NCI-H2196 treated with DMSO at 0.1 percent for 48 hours (cell line): ENCODE measurements at regions not wholly inside any gene's neighbourhood (a gene's known extent, or its start where the extent isn't known, plus 50 kb on each side); places are given as distances from the start of the nearest gene placed in this dataset.

ENCODE experiments used
- DNase-seq: peaks from one replicate; lab custom pipeline; 2025; ENCODE audit not compliant: unreplicated experiment; lab: John Stamatoyannopoulos, UW

DNA sequence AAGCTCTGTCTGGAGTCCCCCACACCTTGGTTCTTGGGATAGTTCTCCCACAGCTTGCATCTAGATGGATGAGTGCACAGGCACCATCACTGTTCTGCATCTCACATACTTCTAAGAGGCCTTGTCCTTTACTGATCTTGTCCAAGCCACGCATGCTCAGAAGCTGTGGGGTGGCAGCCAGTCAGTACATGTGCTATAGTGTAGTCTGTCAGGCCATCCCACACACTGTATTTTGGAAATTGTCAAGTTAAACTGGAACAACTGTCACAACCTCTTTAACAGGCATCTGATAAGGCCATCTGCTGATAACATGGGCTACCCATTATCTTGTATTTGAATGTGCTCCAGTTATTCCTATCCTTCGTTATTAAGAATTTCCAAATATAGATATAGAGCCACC is 296.5 kb upstream of the AZI2 start:
- no peak for DNase-seq

DNA sequence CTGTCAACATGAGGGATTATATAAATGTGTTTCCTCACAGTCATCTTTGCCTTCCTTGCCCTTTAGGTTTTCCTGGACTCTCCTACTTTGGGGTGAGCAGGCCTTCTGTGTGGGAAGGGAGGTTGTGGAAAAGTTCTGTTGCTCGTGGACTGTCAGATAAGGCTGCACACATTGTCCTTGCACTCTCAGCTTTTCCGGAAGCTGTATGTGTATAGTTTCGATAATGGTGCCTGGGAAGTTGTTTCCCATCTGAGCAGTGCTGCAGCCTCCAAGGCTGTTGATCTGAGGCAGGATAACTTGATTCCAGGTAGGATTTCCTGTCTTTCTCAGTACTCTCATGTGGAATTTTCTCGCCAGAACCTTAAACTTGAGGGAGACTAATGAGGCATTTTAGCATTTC is 297.8 kb upstream of the AZI2 start:
- DNase-seq: no peak

- DNase-seq: no peak
Observed at GRCh38 chr3:28649266-28649665, 300.6 kb upstream of the AZI2 start.

DNA sequence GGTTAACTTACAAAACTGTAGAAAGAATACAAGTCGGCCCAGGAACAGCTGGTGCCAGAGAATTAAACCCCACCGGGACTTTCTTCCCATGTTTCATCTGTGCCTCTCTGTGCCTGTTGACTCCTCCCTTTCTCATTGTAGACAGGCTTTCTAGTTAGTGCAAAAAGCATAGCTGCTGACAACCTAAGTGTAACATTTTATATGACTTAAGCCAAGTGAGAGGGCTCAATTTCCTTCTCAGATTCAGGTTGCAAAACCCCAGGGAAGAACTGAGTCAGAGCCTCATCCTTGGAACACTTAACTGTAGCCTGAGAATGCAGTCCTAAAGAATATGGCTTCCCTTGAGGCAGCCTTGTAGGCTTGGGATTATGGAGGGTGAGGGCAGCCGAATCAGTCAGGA is 302.5 kb upstream of the AZI2 start:
- no peak for DNase-seq

DNA sequence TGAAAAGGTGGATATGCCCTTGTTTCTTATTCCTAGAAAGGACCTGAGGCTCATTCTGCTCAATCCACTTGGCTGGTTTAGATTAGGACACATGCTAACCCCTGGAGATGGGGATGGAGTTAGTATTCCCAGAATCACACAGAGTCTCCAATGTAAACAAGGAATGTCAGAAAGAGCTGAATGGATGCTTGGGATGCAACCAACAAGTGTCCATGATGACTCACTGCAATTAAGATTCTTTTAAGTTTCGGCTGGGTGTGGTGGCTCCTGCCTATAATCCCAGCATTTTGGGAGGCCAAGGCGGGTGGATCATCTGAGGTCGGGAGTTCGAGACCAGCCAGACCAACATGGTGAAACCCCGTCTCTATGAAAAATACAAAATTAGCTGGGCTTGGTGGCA is 315.5 kb upstream of the AZI2 start:
- DNase-seq: no peak

- DNase-seq: peak; percentile 12
Observed at GRCh38 chr3:28667646-28668621, 319.3 kb upstream of the AZI2 start.

DNA sequence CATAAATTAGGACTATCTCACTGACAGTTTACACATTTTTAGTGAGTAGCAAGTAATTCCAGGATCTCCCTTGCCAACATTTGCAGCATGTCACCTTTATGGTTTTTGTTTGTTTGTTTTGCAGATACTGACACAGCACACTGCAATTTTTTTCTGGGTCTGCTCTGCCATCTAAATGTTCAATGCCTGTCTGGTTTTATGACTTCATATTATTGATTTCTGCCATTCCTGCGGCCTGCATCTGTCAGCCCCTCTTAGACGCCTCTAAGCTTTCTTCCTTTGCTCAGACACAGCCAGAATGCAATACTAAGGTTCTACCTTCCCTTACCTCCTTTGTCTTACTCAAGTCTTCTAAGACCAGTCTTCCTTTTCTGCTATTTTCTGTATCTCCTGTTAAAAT is 321.2 kb upstream of the AZI2 start:
- DNase-seq: no peak

- no peak for DNase-seq
Observed at GRCh38 chr3:28672406-28672805, 323.8 kb upstream of the AZI2 start.

- no peak for DNase-seq
Observed at GRCh38 chr3:28673446-28673845, 324.8 kb upstream of the AZI2 start.

GRCh38 chr3:28674212-28674611 is 325.6 kb upstream of the AZI2 start:
- DNase-seq: no peak

- no peak for DNase-seq
Observed at GRCh38 chr3:28677581-28677980, 329.0 kb upstream of the AZI2 start.

DNA sequence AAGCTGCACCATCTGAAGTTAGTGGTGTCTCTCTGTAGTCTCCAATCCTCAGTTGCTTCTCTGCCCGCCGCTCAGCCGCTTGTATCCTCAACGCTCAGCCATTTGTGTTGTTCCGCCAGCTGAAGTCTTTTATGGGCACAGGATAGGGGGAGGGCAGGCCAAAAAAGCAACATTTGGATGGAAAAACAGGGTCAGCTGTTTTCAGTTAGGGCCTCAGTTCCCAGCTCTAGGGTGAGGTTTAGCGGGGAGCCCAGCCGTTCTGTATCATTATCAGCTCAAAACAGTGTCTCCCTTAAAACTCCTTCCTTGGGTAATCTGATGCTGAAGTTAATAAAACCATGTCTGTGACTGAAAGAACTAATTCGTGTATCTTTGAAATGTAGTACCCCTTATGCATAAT is 329.5 kb upstream of the AZI2 start:
- no peak for DNase-seq

DNA sequence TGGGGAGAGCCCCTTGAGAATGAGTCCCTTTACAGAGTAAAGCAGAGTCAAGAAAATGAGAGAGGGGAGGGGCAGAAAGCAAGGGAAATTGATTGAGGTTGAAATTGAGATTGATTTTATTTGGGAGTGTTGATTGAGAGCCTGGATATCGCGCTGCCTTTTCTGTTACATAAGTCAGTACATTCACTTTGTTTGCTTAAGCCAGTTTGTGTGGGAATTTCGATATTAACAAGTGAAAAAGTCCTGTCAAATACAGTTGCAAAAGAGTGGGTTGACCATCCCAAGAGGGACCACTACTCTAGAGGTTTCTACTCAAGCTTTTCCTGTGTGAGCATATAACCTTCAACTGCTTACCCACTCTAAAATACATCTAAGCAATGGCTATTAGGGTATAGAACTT is 331.4 kb upstream of the AZI2 start:
- no peak for DNase-seq

GRCh38 chr3:28682121-28682520 is 333.5 kb upstream of the AZI2 start:
- no peak for DNase-seq

GRCh38 chr3:28690176-28690575 is 341.6 kb upstream of the AZI2 start:
- no peak for DNase-seq

- DNase-seq: no peak
Observed at GRCh38 chr3:28698706-28699105, 350.1 kb upstream of the AZI2 start.

DNA sequence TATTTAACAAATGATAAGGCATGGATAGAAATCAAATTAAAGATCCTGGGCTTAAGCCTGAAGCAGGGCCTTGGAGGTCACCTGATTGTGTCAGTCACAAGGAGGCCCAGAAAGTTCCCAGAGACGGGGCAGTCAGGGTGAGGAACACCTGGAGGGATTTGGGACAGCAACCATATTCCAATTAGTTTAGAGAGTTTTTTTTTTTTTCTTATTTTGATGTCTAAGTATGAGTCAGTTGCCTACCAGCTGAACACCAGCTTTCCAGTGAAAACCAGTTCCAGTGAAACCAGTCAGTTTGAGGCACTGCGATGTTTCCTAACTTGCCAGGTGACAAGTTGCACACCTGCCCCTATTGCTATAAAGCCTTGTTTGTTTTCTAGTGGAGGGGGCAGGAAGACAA is 350.7 kb upstream of the AZI2 start:
- DNase-seq: peak; percentile 56

DNA sequence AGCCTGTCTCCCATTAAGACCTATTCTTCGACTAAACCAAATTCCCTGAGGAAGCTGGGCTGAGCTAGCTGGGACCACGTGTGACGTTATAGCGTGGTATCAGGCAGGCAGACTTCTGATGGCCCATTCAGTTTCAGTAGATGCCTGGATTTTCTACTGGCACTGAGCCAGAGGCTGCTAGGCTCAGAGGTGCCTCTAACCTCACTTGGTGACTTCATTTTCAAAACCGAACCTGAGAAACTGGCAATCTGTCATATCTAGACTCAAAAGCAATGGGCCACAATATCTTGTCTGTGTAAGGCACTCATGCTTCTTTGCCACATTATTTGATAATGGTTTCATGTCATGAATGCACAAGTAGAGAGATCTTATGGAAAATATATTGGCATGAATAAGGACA is 352.1 kb upstream of the AZI2 start:
- no peak for DNase-seq

- DNase-seq: no peak
Observed at GRCh38 chr3:28703843-28704242, 355.2 kb upstream of the AZI2 start.

DNA sequence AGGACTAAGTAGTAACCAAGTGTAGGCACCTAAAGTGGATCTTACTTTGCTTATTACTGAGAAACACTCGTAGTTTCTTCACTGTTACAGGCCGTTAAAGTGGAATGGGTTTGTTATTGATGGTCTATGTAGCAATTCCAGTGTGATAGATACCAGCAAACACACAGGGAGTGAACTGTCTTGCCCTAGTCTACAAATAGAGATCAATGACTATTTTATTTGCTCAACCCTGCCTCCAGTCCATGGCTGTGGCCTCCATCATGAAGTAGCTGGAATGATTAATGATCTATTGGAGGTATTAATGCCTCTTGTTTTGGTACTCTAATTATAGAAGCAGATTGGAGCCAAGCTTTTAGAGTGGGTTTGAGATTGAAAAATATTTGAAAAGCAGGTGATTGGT is 362.7 kb upstream of the AZI2 start:
- no peak for DNase-seq

DNA sequence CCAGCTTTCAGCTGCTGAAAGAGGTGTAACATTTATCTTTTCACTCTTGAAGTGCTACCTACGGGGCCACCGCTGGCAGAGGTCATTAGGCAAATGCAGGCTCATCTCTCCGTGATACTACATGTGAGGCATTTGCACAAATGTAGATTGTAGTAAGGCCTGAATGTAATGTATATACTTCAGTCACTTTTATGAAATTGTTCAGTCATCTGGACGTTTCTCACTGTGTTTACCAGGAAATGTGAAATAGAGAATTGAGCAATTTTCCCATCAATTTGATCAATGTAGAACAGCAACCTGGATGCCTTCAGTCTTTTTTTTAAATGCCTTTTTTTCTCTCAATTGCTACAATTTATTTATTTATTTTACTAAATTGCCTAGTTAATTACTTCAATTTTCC is 368.3 kb upstream of the AZI2 start:
- no peak for DNase-seq

- no peak for DNase-seq
Observed at GRCh38 chr3:28718074-28718849, 369.6 kb upstream of the AZI2 start.
